HG02981 (cell line): ENCODE measurements at regions not wholly inside any gene's neighbourhood (a gene's known extent, or its start where the extent isn't known, plus 50 kb on each side); places are given as distances from the start of the nearest gene placed in this dataset.
A peak's percentile ranks its signal among the peaks of the same experiment; 100 is the strongest.
"Not testable (repeated sequence)": the region's sequence is repeated elsewhere in the genome, so short reads cannot be mapped to it uniquely, and the experiment has no call there.

Experiments
- ATAC-seq: cut with Tn5 transposase; IDR thresholded peaks from one replicate; pipeline ENCODE4 v1.9.1; 2021; ENCODE audit warnings: mild to moderate bottlenecking, moderate library complexity; ENCODE audit not compliant: unreplicated experiment

DNA sequence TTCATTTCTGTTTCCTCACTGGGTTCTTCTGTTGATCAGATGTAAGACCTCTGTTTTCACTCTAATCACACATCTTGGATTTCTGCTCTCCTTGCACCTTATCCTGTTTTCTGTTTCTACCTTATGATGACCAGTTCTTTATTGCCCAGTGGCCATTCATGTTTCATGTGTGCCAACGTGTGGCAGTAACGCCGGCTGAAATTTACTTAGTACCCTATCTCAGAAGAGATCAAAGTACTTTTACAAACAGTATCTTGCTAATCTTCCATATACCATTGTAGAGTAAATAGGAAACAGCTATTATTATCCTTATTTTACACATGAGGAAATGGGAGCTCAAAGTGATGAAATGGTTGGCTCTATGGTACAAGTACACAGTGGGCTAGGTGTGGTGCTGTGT, 74.0 kb downstream of the GATA3 start:
- no peak for ATAC-seq

DNA sequence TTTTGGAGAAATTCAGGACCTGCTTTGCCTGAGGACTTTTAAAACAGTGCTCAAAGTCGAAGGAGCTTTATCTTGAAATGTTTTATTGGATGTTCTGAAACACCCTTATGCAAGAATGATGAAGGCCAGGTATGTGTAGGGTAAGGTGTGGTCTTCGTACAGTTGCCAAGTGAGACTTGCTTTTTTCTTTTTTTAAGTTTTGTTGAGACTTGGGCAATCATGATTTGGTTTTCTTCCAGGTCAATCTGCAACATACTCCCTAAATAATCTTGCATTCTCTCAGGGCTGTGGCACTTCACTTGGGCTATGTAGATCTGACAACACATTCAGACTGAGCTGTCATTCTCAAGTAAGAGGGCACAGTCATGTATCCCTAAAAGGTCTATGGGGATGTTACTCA, 75.0 kb downstream of the GATA3 start:
- no peak for ATAC-seq

DNA sequence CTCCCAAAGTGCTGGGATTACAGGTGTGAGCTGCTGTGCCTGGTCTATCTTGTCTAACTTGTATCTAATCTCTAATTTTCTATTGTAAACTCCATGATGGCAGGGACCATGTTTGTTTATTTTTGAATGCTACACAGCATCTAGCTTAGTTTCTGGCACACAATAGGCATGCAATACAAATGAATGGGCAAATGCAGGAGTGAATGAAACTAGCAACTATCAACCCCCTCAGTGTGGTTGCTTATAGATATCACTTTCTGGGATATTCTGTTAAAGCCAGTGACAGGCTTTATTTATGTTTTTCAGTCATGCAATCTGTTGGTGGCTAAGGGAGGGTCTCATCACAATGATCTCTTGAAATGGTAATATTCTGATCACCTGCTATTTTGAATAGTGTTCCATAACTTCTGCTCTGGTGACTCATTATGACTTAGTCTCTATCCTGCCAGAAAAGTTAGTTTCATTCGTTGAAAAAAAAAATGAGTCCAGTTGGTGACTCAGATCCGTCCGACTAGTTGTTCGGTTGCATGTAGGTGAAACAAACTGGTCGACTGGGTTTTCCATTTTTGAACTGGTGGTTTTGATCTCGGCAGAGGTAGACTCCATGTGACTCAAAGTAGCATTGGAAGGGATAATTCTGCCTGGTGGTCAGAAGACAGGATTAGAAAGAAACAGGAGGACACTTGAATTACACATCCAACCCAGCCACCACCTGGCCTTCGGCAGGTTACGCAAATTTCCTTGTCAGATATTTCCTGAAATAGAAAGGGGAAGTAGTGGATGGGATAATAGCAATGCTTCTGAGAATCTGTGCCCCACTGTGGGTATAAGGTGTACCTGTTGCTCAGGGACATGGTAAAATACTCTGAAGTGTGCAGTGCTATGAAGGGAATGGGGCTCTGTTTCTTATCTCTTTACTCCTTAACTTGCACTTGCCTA, 76.8 kb downstream of the GATA3 start:
- peak; percentile 55 for ATAC-seq

DNA sequence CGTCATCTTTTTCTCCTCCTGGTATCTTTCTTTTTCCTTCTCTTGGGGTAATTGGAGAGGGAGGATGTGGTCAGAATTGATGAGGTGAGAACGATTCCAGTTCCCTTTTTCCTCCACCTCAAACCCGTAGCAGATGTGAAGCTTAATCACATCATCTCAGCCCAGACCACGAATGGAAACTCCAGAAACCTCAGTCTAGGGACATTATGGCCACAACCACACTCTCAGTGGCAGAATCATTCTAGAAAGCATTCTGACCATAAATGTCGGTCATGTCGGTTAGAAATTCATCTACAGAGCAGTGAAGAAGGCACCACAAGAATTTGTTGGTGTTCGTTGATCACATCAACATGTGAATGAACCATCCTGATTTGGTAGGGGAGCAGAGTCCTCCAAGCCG, 78.7 kb downstream of the GATA3 start:
- ATAC-seq, result peak; percentile 53

DNA sequence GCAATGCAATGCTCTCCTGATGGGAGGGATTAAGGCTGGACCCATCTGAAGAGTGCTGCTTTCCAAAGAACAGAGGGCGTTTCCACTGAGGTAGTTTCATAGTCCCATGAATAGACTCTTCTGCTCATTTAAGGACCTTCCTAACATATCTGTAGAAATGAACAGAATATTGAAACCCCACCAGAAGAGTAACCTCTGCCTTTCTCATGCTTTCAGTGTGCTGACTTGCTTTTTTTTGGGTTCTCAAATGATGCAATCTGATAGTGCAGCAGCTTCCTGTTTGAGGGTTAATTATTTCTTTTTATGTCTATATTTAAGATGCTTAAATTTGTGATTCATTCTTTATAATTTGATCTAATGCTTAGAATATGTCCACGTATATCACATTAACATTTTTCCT, 82.2 kb downstream of the GATA3 start:
- ATAC-seq, result no peak

DNA sequence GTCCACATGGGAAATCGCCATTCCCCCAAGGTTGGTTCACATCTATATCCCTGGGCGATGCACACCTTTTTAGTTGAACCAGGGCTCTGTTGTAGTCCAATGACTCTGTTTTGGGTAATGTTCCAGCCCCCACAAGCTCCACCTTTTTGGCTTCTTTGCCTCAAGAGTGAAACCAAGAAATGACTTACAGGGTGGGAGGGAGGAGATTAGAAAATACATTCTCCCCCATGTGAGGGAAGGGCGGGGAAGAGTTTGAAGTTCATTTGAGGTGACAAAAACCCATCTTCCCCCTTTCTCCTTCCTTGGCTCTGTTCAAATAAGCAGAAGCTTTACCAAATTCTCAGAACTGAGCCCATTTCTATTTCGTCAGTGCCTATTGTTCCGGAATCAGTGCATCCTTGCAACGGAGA, 82.8 kb downstream of the GATA3 start:
- ATAC-seq, result no peak

DNA sequence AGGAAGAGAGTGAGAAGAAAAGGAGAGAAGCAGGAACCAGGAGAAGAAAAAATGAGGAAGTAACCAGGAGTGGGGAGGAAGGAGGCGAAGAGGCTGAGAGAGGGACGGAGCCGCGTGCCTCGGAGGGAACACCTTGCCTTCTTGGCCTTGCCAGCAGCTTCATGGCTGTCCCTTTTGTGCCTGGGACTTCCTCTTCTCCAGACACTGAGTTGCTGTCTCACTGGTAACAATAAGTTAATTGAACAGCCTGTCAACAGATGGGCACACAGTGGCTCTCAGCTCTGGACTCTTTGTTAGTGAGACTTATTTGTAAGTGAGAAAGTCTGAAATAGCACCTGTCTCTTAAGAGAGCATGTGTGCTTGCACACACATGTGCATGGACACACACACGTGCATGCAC, 83.2 kb downstream of the GATA3 start:
- ATAC-seq, result no peak

DNA sequence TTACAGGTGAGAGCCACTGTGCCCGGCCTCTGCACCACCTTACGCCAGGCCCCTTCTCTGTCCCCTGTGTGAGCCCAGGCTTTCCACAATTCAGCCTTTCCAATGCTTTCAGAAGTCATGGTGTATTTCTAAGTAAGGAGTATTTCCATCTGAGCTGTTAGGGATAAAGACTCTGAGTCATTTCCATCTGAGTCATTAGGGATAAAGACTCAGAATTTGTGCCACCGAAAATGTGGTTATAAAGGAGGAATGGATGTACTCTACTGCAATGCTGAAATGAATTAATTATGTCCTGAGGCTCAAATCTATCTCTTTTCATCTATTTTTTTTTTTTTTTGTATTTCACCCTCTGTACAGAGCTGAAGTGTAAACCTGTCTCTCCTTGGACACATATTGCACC, 84.0 kb downstream of the GATA3 start:
- no peak for ATAC-seq

DNA sequence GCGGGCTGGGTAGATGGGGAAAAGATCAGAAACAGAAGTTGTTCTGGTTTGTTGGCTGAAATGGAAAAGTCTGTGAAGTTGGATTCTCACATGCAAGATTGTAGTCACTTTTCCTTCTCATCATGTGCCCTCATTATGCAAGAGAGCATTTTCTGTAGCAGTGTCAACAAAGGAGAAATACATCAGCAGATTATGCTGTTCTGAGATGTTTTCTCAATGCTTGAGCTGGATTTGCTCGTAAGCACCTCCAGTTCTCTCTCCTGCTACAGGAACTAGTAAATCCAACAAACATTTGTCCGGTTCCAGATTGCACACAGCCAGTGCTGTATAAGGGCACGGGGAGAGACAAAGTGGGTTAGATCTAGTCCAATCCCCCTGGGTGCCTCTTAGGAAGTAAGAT, 90.0 kb downstream of the GATA3 start:
- ATAC-seq, result no peak

DNA sequence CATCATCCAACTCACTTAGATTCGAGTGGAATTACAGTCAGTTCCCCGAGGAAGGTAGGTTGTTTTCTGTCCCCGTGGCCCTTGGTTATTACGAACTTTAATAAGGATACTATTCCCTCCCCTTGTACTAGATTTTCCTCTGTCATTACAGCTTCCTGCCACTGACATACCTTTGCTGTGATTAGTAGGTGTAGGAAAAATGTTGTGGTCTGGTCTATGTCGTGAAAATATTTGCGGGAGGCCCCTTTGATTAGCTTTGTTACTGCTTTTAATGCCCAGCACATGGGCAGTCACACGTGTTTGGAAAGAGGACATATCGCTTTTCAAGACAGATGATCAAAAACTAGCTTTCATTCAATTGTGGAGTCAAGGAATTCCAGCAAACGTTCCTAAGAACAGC, 92.2 kb downstream of the GATA3 start:
- ATAC-seq, result no peak

DNA sequence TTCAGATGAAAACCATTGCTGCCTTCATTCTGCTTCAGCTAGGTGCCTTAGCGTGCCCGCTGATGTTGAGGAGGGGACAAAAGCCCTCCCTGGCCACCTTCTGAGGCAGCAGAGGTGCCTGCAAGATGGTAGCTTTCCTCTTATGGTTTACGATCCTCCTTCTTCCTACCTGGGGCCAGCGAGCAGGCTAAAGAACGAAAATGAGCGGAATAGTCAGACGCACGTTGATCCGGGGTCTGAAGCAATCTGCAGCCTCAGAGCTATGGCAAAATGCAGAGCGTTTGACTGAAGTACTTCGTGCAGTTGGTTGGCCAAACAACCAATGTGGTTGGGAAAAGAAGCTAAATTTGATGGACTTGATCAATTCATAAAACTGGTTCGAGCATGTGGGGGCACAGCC, 95.5 kb downstream of the GATA3 start:
- ATAC-seq, result no peak

DNA sequence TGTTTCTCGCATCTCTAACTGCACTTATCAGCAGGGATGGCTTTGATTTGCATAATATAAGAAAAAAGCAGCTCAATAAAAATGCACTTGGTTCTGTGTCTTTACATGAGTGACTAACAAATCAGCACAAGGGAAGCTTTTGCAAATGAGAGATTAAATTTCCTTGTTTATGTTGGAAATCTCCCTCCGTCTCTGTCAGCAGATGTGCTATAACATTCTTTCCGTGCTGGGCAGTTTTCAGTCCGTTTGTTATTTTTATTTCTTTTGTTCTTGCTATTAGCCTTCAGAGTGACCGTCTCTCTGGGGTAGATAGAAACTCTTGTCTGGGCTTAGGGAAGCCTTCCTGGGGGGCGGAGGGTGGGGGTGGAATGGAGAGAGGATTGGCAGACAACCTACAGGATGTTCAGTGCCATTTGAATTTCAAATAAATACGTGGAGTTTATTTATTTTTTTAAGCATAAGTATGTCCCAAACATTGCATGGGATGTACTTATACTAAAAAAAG, 96.0 kb downstream of the GATA3 start:
- no peak for ATAC-seq

DNA sequence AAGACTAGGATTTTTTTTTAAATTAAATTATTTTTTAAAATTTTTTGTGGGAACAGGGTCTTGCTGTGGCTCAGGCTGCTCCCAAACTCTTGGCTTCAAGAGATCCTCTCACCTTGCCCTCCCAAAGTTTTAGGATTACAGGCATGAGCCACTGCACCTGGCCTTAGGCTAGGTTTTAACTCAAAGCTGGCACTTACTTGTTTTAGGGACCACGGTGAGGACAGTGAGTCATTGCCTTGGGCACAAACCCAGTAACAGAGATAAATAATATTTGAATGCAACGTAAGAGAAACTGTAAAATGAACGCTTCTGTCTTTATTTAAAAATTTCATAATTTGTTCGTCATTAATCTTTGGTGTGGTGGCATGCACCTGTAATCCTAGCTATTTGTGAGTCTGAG, 96.6 kb downstream of the GATA3 start:
- no peak for ATAC-seq

DNA sequence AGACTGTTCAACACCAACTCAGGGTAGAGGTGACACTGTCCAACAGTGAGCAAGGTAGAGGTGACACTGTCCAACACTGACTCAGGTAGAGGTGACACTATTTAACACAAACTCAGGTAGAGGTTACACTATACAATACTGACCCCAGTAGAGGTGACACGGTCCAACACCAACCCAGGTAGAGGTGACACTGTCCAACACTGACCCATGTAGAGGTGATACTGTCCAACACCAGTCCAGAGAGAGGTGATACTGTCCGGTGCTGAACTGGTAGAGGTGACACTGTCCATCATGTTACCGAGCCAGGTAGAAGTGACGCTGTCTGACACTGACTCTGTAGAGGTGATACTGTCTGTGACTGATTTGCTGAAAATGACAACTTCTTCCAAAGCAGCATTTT, 102.4 kb downstream of the GATA3 start:
- ATAC-seq, result no peak

DNA sequence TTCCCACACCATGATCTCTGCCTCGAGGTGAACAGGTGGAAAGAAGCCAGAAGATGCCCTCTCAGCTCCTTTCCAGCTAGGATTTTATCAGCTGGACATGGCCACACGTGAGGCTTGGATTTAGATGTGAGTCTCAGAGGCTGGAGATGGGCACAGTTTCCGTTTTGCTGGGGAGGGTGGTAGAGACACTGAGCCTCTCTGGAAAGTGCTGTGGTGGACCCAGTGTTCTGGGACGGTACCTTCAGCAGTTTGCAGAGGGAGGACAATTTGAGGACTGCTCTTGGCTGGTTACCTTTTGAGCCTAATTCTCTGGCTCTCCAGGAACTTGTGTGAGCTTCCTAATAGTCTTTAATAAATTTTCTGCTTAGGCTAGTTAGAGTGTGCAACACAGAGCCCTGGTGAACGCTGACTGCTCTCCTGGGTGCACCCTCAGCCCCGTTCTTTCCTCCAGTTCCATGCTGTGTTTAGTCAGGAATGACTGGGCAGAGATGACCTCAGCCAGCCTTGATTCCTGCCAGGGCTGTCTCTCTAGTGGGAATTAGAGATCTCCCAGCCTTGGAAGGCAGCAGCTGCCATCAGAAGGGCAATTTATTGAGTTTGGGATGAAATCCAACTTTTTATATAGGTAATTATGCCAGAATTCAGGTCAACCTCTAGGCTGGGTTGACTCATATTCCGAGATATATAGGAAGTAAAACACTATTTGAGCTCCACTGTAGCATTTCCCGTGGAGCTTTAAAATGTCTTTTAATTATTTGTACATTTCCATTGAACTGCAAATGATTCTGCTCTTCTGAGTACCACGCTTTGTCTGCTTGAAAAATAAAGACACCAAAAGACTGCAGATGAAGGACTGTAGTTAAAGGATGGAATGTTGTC, 103.9 kb downstream of the GATA3 start:
- no peak for ATAC-seq

DNA sequence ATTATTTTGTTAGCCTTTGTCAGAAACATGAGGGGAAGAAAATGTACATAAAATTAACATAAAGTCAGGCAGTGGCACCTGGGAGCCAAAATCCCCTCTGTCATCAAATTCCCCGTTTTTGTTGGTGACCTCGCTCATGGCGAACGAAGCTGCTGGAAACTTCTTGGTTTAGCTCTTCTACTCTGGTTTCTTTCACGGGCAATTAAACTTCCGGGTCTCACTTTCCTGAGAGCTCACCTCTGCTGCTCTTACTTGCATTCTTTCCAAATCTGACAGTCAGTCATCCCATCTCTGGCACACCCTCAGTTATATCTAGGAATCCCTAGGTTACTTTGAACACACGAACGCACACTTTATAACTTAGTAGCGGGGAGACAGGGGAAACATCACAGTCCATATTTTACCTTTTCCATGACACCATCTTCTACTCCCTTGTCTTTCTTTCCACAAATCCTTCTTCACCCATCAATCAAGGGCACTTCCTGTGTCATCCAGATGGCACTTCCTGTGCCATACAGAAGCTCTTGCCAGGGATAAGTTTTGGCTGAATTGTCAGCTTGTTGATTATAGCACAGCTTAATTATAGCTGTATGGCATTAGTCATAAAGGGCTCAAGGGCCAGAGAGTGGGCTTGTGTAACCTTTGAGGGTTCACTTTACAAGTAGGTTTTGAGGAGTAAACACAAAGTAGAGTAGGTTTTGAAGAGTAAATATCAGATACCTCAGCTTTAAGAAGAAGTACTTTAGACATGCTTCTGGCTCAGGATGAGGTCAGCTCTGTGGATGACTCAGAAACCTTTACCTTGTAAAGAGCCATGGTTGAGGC, 105.1 kb downstream of the GATA3 start:
- ATAC-seq, result no peak

DNA sequence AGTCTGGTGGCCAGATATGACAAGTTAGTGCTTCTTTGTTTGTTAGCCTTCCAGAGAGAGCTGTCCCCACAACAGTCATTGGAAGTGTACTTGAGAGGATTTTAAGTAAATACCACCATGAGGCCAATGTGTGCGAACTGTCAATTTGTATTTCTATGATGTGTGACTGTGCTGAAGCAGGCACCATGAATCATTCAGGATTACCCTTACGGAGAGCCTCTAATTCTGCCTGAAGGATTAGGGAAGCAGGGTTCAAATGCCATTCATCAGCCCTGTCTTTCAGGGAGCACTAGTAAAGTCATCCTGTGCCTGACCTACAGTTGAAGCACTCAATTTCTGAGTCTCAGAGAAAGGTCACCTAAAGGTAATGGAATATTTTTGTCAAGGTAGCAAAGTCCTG, 109.3 kb downstream of the GATA3 start:
- ATAC-seq, result no peak

DNA sequence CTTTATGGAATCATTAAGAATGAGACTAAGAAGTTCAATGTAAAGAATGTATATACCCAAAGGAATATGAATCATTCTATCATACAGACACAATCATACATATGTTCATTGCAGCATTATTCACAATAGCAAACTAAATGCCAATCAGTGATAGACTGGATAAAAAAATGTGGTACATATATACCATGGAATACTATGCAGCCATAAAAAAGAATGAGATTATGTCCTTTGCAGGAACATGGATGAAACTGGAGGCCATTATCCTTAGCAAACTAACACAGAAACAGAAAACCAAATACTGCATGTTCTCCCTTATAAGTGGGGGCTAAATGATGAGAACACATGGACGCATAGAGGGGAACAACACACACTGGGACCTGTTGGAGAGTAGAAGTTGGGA, 110.2 kb downstream of the GATA3 start:
- ATAC-seq, result not testable (repeated sequence)

DNA sequence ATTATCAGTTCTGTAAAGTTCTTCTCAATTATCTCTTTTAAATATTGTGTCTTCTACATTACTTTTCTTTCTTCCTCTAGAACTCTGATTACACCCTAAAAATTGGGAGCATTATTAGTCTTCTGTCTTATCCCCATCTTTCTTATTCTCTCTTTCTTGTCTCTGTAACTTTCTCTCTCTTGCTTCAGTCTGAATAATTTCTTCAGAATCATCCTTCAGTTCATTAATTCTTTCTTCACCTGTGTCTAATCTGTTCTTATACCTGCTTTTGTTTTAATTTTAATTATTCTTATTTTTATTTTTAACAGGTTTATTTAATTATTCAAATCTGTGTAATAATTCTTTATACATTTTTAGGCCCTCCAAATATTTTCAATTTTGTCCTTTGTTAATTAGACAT, 114.3 kb downstream of the GATA3 start:
- ATAC-seq, result no peak

DNA sequence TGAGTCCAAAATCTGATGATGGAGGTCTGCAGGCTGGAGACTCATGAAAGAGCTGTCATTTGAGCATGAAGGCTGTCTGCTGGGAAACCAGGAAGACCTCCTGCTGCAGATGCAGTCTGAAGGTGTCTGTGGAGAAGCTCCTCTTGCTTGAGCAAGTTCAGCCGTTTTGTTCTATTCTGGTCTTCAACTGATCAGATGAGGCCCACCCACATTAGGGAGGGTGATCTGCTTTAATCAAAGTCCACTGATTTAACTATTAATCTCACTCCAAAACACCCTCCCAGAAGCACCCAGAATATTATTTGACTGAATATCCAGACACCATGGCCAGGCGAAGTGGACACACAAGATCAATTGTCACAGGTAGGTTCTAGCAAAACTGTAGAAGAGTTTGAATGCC, 116.5 kb downstream of the GATA3 start:
- ATAC-seq, result no peak

DNA sequence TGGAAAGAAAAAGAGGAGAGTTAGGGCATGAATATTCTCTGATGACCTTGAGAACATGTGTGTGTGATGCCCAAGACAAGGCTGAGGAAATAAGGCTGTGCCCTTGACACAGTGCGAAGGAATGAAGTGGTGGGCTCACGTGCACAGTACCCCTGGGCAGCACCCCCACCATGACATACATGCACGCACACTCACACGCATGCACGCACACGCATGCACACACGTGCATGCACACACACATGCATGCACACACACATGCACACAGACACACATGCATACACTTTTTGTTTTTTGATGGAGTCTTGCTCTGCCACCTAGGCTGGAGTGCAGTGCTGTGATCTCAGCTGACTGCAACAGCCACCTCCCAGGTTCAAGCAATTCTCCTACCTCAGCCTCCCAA, 118.1 kb downstream of the GATA3 start:
- ATAC-seq, result no peak
